ENCODE measurements at regions not wholly inside any gene's neighbourhood (a gene's known extent, or its start where the extent isn't known, plus 50 kb on each side); places are given as distances from the start of the nearest gene placed in this dataset.

- TF ChIP-seq CTCF (IDR thresholded peaks at IDR 0.05) (no peak), TCF12 (IDR thresholded peaks at IDR 0.05) (peak; percentile 91), USF1 (IDR thresholded peaks at IDR 0.05; ENCODE audit: borderline replicate concordance, low read depth) (no peak), PBX3 (IDR thresholded peaks at IDR 0.05) (peak; percentile 94), FOXM1 (IDR thresholded peaks at IDR 0.05; ENCODE audit: low read depth) (no peak), FOSL2 (IDR thresholded peaks at IDR 0.05; ENCODE audit: borderline replicate concordance, low read depth) (peak; percentile 67; the same call in 1 of the 2 replicates), RCOR1 (IDR thresholded peaks at IDR 0.05; ENCODE audit: low read length) (no peak), EP300 (IDR thresholded peaks at IDR 0.05; ENCODE audit: borderline replicate concordance in 1 of 2, low read depth in 1 of 2, low read length in 1 of 2) (peak; percentile 24 to 86; a peak in 2 of 4 replicates), ELF1 (IDR thresholded peaks at IDR 0.05) (0 out of 2 replicates have a peak, but pooled peaks have one; percentile 22)
Observed at GRCh38 chr13:26497968-26498511, 59.4 kb upstream of the WASF3 start (continued).

GRCh38 chr13:26498656-26499601 lies 58.6 kb upstream of the WASF3 start:
- peaks cover 10 to 30% of the 10 kb centered on the region in 2 experiments; a peak in 3 of 4 replicates for H3K4me1 ChIP-seq (ENCODE audit: control insufficient read depth in 1 of 2, insufficient read depth in 2 of 2, low read depth in 1 of 2, low read length in 1 of 2)
- H3K9ac ChIP-seq = 0 out of 2 replicates have a peak overlapping the region, but pooled peaks have one; percentile 2
- H3K27ac ChIP-seq (ENCODE audit: low read depth in 2 of 2, low read length in 1 of 2) = peak overlapping the region in 1 of 2 experiments; percentile 77; a peak in 3 of 4 replicates
- ChIA-PET POLR2A (no interaction called here), CTCF (interaction anchor here (0.6 to 6.1 kb wide), 6 partner anchors 12 to 448 kb away, joined by 3 to 105 read pairs (median 6); no protein-coding TSS in a partner anchor)
- no peaks in the 10 kb centered on the region for H4K20me1 ChIP-seq (ENCODE audit: insufficient read depth)
- no peaks in the 10 kb centered on the region for H3K36me3 ChIP-seq (replicated peaks in 1 of 2; ENCODE audit: control insufficient read depth in 1 of 2, insufficient read depth in 2 of 2, low read length in 1 of 2)
- WGBS (ENCODE audit: low lambda C conversion rate) = 59% methylated on average over 12 of the region's 14 CpGs
- peaks cover 31% of the 10 kb centered on the region for H3F3A ChIP-seq (replicated peaks; ENCODE audit: insufficient read depth)
- H3K27me3 ChIP-seq (ENCODE audit: insufficient read depth) = no peaks in the 10 kb centered on the region
- H3K9me2 ChIP-seq = no peaks in the 10 kb centered on the region
- H3K4me2 ChIP-seq = peak overlapping the region; percentile 69
- TF ChIP-seq USF1 (IDR thresholded peaks at IDR 0.05; ENCODE audit: borderline replicate concordance, low read depth) = no peak
- TF ChIP-seq JUND (IDR thresholded peaks at IDR 0.05) = peak; percentile 26; the same call in 1 of the 2 replicates
- peak; percentile 72 for TF ChIP-seq PBX3 (IDR thresholded peaks at IDR 0.05)
- peak; percentile 43; the same call in 1 of the 2 replicates for TF ChIP-seq TCF12 (IDR thresholded peaks at IDR 0.05)
- TF ChIP-seq FOSL2 (IDR thresholded peaks at IDR 0.05; ENCODE audit: borderline replicate concordance, low read depth) = peak; percentile 5; the same call in 1 of the 2 replicates
- TF ChIP-seq YY1 (IDR thresholded peaks at IDR 0.05; ENCODE audit: low read depth) = peak; percentile 35; the same call in 1 of the 2 replicates
- no peaks in the 10 kb centered on the region for H3K9me3 ChIP-seq
- H2AFZ ChIP-seq (ENCODE audit: low read depth) = peak overlapping the region; percentile 71; the same call in 1 of the 2 replicates
- DNase-seq = no peak
- H3K79me2 ChIP-seq (ENCODE audit: insufficient read depth) = no peaks in the 10 kb centered on the region
- no peak overlapping the region for H3K4me3 ChIP-seq (ENCODE audit: low read depth in 2 of 2, low read length in 1 of 2)

Measured in SK-N-SH (cell line).